ENCODE measurements at regions not wholly inside any gene's neighbourhood (a gene's known extent, or its start where the extent isn't known, plus 50 kb on each side); places are given as distances from the start of the nearest gene placed in this dataset.

DNA sequence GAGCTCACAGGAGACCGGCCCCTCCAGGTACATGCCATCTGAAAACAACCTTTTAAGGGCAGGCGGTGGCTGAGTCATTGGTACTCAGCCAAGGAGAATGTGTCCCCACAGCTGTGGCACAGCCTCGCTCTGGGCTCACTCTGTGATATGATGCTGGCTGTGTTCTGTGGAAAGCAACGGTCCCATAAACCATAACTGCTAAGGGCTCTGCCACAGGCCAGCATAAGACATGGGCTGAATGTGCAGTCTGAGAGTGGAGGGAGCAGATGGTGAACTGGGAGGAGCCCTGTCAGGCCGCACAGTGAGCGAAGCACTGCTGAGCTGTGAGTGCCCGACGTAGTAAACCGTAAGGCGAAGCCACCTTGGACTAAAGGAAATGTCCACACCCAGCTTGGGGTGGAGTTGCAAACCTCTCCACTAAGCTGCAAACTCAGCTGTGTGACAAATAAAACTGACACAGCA, 375.8 kb downstream of the THBS2 start:
- DNase-seq, result no peak
- ChIA-PET CTCF (no interaction called here), POLR2A (no interaction called here)
- Mint-ChIP-seq H3K27me3 (peaks cover 3% of the 10 kb centered on the region), H3K9me3 (no peaks in the 10 kb centered on the region), H3K27ac (no peak overlapping the region), H3K36me3 (ENCODE audit: low read depth) (no peaks in the 10 kb centered on the region), H3K4me3 (no peak overlapping the region), H3K4me1 (no peaks in the 10 kb centered on the region)
- no peak for TF ChIP-seq CTCF (IDR thresholded peaks at IDR 0.05)
- ATAC-seq (ENCODE audit: low read depth), result no peak
- intact Hi-C loops (cut with micrococcal nuclease), result no loop called here

DNA sequence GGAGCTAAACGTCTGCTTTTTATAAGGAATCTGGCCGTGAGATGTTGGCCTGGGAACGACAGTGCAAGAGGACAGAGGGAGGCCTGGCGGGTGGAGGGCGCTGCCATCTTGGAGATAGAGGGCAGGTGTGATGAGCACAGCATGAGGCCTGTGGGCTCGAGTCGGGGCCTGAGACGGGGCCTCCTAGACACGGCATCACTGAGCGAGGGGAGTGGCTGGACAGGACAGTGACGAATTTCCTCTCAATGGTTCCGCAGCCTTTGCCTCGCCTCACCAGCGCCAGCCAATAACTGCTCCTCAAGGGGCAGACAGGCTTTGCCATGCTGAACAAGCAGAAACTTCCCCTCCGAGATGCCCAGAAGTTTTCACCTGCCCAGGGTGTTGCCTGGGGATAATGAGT, 376.7 kb downstream of the THBS2 start:
- POLR2A ChIA-PET, result no interaction called here
- DNase-seq (no peak), ATAC-seq (ENCODE audit: low read depth) (no peak)
- H3K27ac Mint-ChIP-seq, result no peak overlapping the region
- H3K4me1 Mint-ChIP-seq, result no peaks in the 10 kb centered on the region
- CTCF ChIA-PET, result no interaction called here
- no peaks in the 10 kb centered on the region for H3K9me3 Mint-ChIP-seq
- no peak overlapping the region for H3K4me3 Mint-ChIP-seq
- TF ChIP-seq CTCF (IDR thresholded peaks at IDR 0.05), result no peak
- intact Hi-C loops (cut with micrococcal nuclease), result no loop called here
- peaks cover 3% of the 10 kb centered on the region for H3K27me3 Mint-ChIP-seq
- H3K36me3 Mint-ChIP-seq (ENCODE audit: low read depth), result no peaks in the 10 kb centered on the region

GRCh38 chr6:168875811-168876576, 377.7 kb downstream of the THBS2 start:
- no peak for TF ChIP-seq CTCF (IDR thresholded peaks at IDR 0.05)
- ATAC-seq (ENCODE audit: low read depth) (no peak), DNase-seq (no peak)
- H3K27me3 Mint-ChIP-seq, result peaks cover 2% of the 10 kb centered on the region
- no peak overlapping the region for H3K4me3 Mint-ChIP-seq
- POLR2A ChIA-PET, result no interaction called here
- intact Hi-C loops (cut with micrococcal nuclease), result no loop called here
- H3K9me3 Mint-ChIP-seq, result no peaks in the 10 kb centered on the region
- H3K36me3 Mint-ChIP-seq (ENCODE audit: low read depth), result no peaks in the 10 kb centered on the region
- CTCF ChIA-PET, result no interaction called here
- H3K4me1 Mint-ChIP-seq, result no peaks in the 10 kb centered on the region
- no peak overlapping the region for H3K27ac Mint-ChIP-seq

DNA sequence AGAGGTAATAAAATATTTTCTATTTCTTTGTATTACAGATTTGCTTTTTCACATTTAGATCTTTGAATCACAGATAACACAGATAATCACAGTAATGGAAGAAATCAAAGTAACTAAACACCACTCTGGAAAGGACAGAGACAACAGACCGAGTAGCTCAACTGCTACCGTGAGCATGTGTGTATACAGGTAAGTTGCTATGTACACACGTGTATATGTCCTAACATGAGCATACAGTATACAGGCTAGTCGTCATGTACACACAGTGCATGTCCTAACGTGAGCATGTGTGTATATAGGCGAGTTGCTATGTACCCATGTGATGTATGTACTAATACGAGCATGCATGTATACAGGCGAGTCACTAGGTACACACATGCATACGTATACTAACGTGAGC, 379.0 kb downstream of the THBS2 start:
- H3K4me3 Mint-ChIP-seq, result no peak overlapping the region
- no peaks in the 10 kb centered on the region for H3K4me1 Mint-ChIP-seq
- no peak for TF ChIP-seq CTCF (IDR thresholded peaks at IDR 0.05)
- DNase-seq (no peak), ATAC-seq (ENCODE audit: low read depth) (no peak)
- no peaks in the 10 kb centered on the region for H3K36me3 Mint-ChIP-seq (ENCODE audit: low read depth)
- H3K9me3 Mint-ChIP-seq, result no peaks in the 10 kb centered on the region
- no peak overlapping the region for H3K27ac Mint-ChIP-seq
- POLR2A ChIA-PET, result no interaction called here
- no peaks in the 10 kb centered on the region for H3K27me3 Mint-ChIP-seq
- intact Hi-C loops (cut with micrococcal nuclease), result no loop called here
- CTCF ChIA-PET, result no interaction called here

DNA sequence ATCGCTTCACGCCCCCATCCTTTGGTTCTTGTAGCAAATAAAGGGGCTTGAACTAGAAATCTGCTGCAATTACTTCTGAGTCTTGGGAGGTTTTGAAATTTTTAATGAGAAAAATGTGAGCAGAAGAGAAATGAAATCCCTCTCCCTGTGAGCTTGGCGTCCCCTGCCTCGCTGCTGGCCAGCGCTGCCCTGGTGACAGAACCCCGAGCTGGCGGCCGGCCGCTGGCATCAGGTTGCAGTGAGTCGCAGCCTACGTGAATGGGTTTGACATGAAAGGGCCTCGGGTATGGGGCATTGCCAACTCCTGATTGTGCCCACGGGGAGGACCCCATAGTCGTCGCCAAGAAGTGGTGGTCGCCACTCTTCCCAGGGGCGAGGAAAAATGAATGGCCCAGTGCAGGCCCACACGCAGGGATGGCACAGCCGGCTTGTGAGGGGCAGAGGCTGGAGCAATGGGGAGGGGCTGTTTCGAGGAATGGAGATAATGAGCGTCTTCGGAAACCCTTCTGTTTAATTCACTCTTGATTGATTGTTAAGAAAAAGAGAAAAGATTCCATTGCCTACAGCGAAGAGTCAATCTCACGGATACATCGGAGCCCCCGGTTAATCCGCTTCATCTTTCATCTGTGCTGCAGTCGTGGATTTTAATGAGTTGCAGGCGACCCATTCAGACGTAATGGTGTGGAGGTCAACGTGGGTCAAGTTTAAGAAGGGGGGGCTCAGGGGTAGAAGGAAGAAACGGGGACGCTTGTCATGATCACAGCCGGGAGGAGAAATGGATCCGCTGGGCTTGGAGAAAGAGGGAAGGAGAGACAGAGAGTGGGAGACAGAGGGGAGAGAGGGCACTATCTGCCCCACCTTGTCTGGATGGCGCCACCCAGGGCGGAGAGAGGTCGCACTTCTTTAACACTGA, 380.1 kb downstream of the THBS2 start:
- POLR2A ChIA-PET, result no interaction called here
- CTCF ChIA-PET, result no interaction called here
- DNase-seq (no peak), ATAC-seq (ENCODE audit: low read depth) (no peak)
- H3K27ac Mint-ChIP-seq, result no peak overlapping the region
- no peaks in the 10 kb centered on the region for H3K27me3 Mint-ChIP-seq
- no peaks in the 10 kb centered on the region for H3K4me1 Mint-ChIP-seq
- H3K36me3 Mint-ChIP-seq (ENCODE audit: low read depth), result no peaks in the 10 kb centered on the region
- H3K9me3 Mint-ChIP-seq, result no peaks in the 10 kb centered on the region
- no peak overlapping the region for H3K4me3 Mint-ChIP-seq
- TF ChIP-seq CTCF (IDR thresholded peaks at IDR 0.05), result no peak
- intact Hi-C loops (cut with micrococcal nuclease), result no loop called here
